IPS-18a (cell line): ENCODE measurements at regions not wholly inside any gene's neighbourhood (a gene's known extent, or its start where the extent isn't known, plus 50 kb on each side); places are given as distances from the start of the nearest gene placed in this dataset.

ENCODE experiments used
- H3K27ac ChIP-seq: one replicate; pipeline ENCODE4 v1.5.1; 2013; ENCODE audit warnings: low read length
- H3K27me3 ChIP-seq: one replicate; pipeline ENCODE4 v1.6.1; 2013; ENCODE audit warnings: mild to moderate bottlenecking, low read length; ENCODE audit not compliant: control insufficient read depth, insufficient read depth
- H3K36me3 ChIP-seq: one replicate; pipeline ENCODE4 v1.6.1; 2013; ENCODE audit warnings: low read depth, low read length; ENCODE audit not compliant: control insufficient read depth
- H3K4me1 ChIP-seq: one replicate; pipeline ENCODE4 v1.6.1; 2013; ENCODE audit warnings: low read depth, low read length; ENCODE audit not compliant: control insufficient read depth
- H3K4me3 ChIP-seq: one replicate; pipeline ENCODE4 v1.5.1; 2013; ENCODE audit warnings: low read length
- H3K9ac ChIP-seq: one replicate; pipeline ENCODE4 v1.6.1; 2013; ENCODE audit warnings: mild to moderate bottlenecking, low read length, moderate library complexity
- H3K9me3 ChIP-seq: one replicate; pipeline ENCODE4 v1.6.1; 2013; ENCODE audit warnings: low read depth, low read length; ENCODE audit not compliant: control insufficient read depth

DNA sequence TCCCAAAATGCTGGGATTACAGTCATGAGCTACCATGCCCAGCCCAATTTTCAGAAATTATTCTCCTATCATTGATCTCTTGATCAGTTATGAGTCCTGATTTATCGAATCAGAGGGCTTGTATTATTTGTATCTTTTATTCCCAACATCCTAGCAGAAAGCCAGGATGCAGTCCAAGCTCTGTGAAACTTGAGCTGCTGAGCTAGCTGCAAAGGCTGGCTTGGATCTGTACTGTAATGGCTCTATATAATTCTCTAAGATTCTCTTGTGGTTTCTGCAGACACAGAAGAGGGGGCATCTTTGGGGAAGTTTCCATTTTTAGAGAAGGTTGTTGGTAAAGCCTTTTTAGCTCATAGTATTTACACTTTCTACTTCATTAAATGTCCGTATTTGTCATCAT lies 227.1 kb downstream of the MAP2K4 start:
- no peak overlapping the region for H3K9ac ChIP-seq
- H3K4me1 ChIP-seq: no peaks in the 10 kb centered on the region
- no peaks in the 10 kb centered on the region for H3K9me3 ChIP-seq
- no peak overlapping the region for H3K4me3 ChIP-seq
- H3K36me3 ChIP-seq: no peaks in the 10 kb centered on the region
- no peak overlapping the region for H3K27ac ChIP-seq
- no peaks in the 10 kb centered on the region for H3K27me3 ChIP-seq

DNA sequence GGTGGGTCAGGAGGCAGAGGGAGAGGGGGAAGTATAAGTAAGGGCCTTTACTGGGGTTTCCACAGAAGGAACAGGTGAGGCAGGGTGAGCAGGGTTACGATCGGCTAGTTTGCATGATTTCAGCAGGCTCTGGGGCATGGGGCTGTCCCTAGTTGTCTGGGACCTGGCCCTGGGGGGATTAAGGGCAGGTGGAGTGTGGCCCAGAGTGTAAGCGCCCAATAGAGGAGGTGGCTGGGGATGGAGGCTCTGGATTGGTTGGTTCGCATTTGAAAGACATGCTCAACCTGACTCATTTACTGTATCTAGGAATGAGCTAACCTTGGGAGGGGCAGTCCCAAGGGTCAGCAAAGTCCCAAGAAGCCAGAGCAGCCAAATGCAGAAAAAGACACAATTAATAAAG lies 230.3 kb downstream of the MAP2K4 start:
- Histone ChIP-seq H3K9ac (no peak overlapping the region), H3K36me3 (no peaks in the 10 kb centered on the region), H3K4me1 (no peaks in the 10 kb centered on the region), H3K27me3 (no peaks in the 10 kb centered on the region), H3K4me3 (no peak overlapping the region), H3K27ac (no peak overlapping the region), H3K9me3 (no peaks in the 10 kb centered on the region)

DNA sequence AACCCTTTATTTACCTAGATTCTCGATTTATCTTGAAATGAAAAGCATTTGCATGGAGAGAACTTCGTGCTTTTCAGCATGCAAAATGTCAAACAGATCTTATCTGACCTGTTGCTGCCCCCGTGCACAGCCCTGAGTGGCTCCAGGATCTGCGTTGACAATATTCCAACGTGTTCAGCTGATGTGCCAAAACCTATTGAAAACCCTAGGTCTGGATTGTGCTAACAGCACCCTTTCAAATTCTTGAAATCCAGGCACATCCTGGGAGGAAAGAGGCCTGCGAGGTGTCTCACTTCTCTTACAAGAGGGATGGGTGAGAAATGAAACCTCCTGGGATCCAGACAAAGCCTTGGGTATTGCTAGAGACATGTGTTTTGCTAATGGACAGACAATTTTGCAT lies 231.8 kb downstream of the MAP2K4 start:
- no peak overlapping the region for H3K27ac ChIP-seq
- no peaks in the 10 kb centered on the region for H3K27me3 ChIP-seq
- H3K36me3 ChIP-seq: no peaks in the 10 kb centered on the region
- no peaks in the 10 kb centered on the region for H3K9me3 ChIP-seq
- H3K9ac ChIP-seq: no peak overlapping the region
- no peak overlapping the region for H3K4me3 ChIP-seq
- no peaks in the 10 kb centered on the region for H3K4me1 ChIP-seq

DNA sequence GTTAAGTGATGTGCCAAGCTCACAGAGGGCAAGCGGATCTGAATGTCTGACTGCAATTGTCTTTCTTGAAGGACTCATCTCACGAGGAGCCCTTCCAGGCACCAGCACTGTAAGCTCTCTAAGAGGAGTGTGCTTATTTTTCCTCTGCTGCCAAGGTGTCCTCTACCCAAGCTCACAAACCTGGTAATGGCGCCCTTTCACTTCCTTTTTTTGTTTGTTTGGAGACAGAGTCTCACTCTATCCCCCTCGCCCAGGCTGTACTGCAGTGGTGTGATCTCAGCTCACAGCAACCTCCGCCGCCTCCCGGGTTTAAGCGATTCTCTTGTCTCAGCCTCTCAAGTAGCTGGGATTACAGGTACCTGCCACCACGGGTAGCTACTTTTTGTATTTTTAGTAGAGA lies 233.8 kb downstream of the MAP2K4 start:
- no peaks in the 10 kb centered on the region for H3K27me3 ChIP-seq
- H3K4me1 ChIP-seq: no peaks in the 10 kb centered on the region
- no peaks in the 10 kb centered on the region for H3K36me3 ChIP-seq
- H3K9me3 ChIP-seq: no peaks in the 10 kb centered on the region
- no peak overlapping the region for H3K4me3 ChIP-seq
- H3K9ac ChIP-seq: no peak overlapping the region
- H3K27ac ChIP-seq: no peak overlapping the region

DNA sequence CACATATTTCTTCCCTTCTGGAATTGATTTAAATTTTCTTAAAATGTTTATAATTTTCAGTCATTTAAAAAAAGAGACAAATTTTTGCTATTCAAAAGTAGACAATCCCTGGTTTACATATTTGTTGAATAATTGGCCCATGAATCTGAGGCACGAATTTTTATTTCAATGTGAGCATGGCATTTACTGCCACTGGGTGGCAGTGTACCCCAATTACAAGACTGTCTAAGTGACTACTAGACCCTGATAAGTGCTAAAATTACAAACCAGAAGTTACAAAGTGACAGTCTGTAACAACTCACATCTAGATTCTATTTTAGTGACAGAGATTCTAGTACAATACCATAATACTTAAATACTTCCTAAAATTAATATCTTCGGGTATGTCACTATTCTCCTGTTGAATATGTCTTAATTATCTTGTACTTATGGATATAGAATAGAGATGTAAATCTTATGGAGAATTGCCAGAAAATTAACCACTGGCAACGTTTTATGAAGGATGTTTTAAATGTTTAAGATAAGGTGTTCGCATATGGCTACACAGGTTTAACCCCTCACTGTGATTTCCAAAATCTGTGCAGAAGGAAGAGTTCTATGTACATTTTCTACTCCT lies 235.8 kb downstream of the MAP2K4 start:
- no peak overlapping the region for H3K9ac ChIP-seq

DNA sequence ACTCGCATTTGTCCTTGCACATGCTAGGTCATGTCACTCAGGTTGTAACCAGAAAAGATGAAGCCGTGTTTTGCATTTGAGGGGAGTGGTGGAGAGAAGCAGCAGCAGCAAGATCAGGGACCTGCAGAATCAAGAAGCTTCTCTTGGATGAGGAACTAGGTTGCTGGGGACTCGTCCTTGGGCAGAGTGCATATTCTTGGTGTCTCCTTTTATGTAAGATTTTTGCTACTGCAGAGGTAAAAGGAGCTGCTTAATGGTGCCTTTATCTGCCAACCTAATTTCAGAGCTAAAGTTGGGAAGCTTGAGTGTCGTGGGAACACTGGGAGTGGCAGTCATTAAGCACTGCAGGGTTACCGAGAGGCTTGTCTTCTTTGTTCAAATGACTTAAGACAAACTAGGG lies 236.5 kb downstream of the MAP2K4 start:
- Histone ChIP-seq H3K9me3 (no peaks in the 10 kb centered on the region), H3K9ac (no peak overlapping the region)

More for the DNA sequence above, 235.8 kb downstream of the MAP2K4 start:
- Histone ChIP-seq H3K27me3 (no peaks in the 10 kb centered on the region), H3K4me1 (no peaks in the 10 kb centered on the region), H3K9me3 (no peaks in the 10 kb centered on the region), H3K36me3 (no peaks in the 10 kb centered on the region), H3K4me3 (no peak overlapping the region), H3K27ac (no peak overlapping the region)

DNA sequence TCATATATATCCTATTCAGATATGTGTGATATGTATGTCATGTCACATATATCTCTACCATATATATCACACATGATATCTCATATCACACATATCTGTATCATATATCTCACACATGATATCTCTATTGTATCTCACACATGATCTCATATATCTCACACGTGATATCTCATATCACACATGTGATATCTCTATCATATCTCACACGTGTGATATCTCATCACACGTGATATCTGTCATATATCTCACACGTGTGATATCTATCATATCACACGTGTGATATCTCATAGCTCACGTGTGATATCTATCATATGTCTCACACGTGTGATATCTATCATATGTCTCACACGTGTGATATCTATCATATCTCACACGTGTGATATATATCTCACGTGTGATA lies 240.7 kb downstream of the MAP2K4 start:
- Histone ChIP-seq H3K27me3 (no peaks in the 10 kb centered on the region), H3K4me3 (no peak overlapping the region), H3K36me3 (no peaks in the 10 kb centered on the region), H3K27ac (no peak overlapping the region), H3K4me1 (no peaks in the 10 kb centered on the region), H3K9ac (no peak overlapping the region), H3K9me3 (no peaks in the 10 kb centered on the region)

More for the DNA sequence above, 236.5 kb downstream of the MAP2K4 start:
- H3K27me3 ChIP-seq: no peaks in the 10 kb centered on the region
- H3K36me3 ChIP-seq: no peaks in the 10 kb centered on the region
- no peak overlapping the region for H3K4me3 ChIP-seq
- no peaks in the 10 kb centered on the region for H3K4me1 ChIP-seq
- no peak overlapping the region for H3K27ac ChIP-seq

DNA sequence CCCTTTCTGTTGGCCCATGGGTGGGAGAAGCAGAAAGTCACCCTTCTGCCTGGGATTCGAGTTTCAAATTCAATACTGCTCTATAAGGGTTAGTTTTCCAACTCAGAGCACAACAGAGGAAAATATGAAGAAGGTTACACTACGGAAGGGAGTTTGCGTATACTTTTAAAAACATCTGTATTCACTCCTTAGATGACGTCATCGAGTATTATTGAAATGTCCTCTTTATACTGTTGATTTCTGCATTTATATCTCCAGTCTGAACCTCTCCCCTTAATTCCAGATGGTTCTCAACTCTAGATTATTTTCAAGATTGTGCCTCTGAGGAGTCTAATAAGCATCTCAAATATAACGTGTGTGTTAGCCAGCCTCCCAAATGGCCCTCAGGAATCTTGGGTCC lies 249.1 kb downstream of the MAP2K4 start:
- no peaks in the 10 kb centered on the region for H3K36me3 ChIP-seq

DNA sequence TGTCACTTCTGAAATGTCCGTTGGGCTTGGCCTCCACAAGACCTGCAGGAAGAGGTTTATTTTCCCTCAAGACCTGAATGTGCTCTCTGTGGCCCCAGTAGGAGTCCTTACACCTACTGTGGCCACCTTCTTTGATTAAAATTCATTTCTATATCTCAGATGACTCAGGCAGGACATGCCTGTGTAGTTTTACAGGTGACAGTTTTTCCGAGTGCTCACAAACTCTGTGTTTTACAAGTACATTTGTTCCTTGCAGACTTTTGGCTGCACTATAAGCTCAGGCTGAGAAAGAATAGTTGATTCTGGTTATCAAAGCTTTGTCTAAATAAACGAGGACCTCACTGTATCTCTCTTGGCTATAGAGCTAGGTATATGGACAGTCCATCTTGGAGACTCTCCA lies 257.1 kb downstream of the MAP2K4 start:
- Histone ChIP-seq H3K27ac (no peak overlapping the region), H3K9me3 (peaks cover 4% of the 10 kb centered on the region), H3K36me3 (no peaks in the 10 kb centered on the region), H3K9ac (no peak overlapping the region), H3K4me3 (no peak overlapping the region), H3K27me3 (no peaks in the 10 kb centered on the region), H3K4me1 (no peaks in the 10 kb centered on the region)

More for the DNA sequence above, 249.1 kb downstream of the MAP2K4 start:
- Histone ChIP-seq H3K27ac (no peak overlapping the region), H3K4me1 (no peaks in the 10 kb centered on the region), H3K27me3 (no peaks in the 10 kb centered on the region), H3K9ac (no peak overlapping the region), H3K4me3 (no peak overlapping the region), H3K9me3 (peaks cover 7% of the 10 kb centered on the region)

DNA sequence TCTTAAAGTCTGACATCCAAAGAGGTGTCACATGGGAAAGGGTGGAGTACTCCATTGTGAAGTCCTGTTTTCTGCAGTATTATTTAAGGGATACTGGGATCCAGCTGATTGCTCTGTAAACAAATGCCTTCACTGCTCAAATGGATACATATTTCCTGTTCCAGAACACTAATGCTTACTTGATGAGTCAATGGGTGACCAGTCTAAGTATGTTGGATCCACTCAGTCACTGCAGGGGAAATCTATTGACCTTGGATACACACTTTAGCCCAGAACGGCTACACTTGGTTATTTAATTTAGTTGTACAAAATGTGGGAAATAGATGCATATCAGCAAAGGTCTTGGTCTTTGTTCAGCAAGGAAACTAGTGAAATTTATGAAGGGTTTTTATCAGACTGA lies 261.4 kb downstream of the MAP2K4 start:
- no peak overlapping the region for H3K4me3 ChIP-seq
- no peaks in the 10 kb centered on the region for H3K27me3 ChIP-seq
- H3K4me1 ChIP-seq: no peaks in the 10 kb centered on the region
- H3K27ac ChIP-seq: no peak overlapping the region
- H3K36me3 ChIP-seq: no peaks in the 10 kb centered on the region
- no peak overlapping the region for H3K9ac ChIP-seq
- no peaks in the 10 kb centered on the region for H3K9me3 ChIP-seq

DNA sequence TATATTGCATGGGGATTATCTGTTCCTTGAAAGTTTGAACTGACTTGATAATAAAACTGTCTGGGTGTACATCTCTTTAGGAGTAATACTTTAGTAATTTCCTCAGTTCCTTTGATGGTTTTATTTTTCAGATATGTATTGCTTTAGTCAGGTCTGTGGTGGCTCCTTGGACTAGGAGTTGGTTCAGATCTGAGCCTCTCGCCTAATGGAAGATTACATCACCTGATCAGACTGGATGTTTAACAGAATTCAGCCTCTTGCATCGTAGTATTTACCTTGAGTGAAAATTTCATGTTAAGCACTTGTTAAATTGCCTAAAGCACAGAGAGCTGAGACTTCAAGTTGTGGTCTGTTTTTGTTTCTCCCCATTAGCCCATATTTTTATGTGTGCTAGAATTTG lies 267.3 kb downstream of the MAP2K4 start:
- no peak overlapping the region for H3K4me3 ChIP-seq

DNA sequence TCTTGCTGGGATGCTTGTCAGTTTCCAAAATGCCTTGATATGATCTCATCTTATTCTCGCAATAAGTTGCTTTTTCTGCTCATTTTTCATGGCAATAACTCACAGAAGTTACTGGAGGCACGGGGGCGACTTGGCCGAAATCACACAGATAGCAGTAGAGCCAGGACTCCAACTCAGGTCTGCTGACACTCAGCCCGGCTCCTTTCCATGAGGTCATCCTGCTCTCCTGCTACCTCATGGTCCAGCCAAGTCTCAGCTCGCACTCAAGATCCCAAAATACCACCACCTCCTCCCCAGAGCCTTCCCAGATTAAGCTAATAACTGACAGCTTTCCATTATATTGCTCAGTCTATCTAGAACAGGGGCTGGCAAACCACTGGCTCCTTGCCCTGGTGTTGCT lies 269.5 kb downstream of the MAP2K4 start:
- no peaks in the 10 kb centered on the region for H3K9me3 ChIP-seq
- no peak overlapping the region for H3K27ac ChIP-seq
- H3K27me3 ChIP-seq: no peaks in the 10 kb centered on the region
- H3K4me1 ChIP-seq: peaks cover 7% of the 10 kb centered on the region
- H3K36me3 ChIP-seq: no peaks in the 10 kb centered on the region
- H3K9ac ChIP-seq: no peak overlapping the region
- H3K4me3 ChIP-seq: no peak overlapping the region

More for the DNA sequence above, 267.3 kb downstream of the MAP2K4 start:
- Histone ChIP-seq H3K27me3 (no peaks in the 10 kb centered on the region), H3K9me3 (no peaks in the 10 kb centered on the region), H3K9ac (no peak overlapping the region), H3K36me3 (no peaks in the 10 kb centered on the region), H3K4me1 (no peaks in the 10 kb centered on the region), H3K27ac (no peak overlapping the region)
